GM18520 (cell line): ENCODE measurements at regions not wholly inside any gene's neighbourhood (a gene's known extent, or its start where the extent isn't known, plus 50 kb on each side); places are given as distances from the start of the nearest gene placed in this dataset.

ENCODE experiments used
- ATAC-seq: cut with Tn5 transposase; IDR thresholded peaks from one replicate; pipeline ENCODE4 v1.9.1; 2021; ENCODE audit not compliant: unreplicated experiment

- ATAC-seq = no peak
Observed at GRCh38 chr2:161090411-161090810, 69.8 kb upstream of the TANK start.

GRCh38 chr2:161095314-161095713, 64.9 kb upstream of the TANK start:
- no peak for ATAC-seq

DNA sequence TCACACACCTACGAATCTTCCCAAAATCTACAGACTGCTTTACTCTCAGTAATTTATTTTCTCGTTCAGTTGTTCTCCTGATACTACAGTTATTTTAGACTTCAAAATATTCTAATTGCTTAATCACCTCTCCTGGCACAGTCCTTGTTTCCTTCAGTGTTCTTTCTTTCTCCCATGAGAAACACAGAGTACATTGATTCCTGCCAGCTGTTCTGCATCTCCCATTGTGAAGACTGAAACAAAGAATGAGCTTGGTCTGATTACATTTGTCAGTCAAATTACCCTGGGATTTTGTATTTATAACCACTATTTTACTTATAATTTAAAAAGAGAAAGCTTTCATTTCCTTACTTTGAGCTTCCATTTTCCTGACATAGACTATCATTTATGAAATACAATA, 63.9 kb upstream of the TANK start:
- no peak for ATAC-seq

GRCh38 chr2:161097157-161097556, 63.1 kb upstream of the TANK start:
- no peak for ATAC-seq

DNA sequence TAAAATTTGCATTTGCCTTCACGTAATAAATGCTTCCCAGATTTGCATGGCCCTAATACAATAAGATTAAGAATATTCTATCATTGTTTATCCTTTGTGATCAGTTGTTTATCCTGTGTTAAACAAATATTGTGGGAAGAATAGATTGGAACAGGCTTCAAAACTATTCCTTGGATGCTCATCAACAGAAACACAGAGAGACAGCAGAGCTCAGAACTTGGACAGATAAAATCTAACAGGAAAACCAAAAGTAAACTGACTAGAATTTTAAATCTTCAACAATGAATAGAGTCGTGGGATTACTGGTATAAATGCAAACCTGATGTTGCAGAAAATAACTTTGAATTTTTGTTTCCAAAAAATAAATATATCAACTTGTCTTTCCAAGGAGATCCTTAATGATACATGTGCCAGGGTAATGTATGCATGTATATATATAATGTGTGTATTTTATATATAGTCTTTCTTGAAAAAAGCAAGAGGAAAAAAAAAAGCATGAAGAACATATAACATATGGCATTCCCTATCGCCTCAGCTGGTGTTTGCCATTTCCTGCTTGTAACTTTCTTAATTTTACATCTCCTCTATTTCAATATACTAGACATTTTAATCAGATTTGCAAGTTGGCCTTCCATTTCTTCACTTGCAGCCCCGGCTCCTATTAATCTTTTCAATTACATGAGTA, 59.9 kb upstream of the TANK start:
- no peak for ATAC-seq

DNA sequence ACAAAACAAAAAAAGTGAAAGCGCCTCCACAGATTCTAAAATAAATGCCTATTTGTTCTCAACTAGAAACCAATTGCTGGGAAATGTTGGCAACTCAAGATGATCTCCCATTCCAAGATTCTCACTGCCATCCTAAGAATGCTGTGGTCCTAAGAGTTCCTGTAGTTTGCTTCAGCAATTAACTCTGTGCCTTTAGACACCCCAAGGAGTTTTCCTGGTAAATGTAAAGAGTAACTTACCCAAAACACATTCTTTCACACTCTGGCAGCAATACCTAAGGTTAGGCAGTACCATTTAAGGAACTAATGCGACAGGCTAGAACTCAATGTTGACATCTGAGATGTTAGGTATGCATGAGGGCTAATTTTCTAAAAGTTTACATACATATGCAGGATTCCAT, 58.8 kb upstream of the TANK start:
- no peak for ATAC-seq

DNA sequence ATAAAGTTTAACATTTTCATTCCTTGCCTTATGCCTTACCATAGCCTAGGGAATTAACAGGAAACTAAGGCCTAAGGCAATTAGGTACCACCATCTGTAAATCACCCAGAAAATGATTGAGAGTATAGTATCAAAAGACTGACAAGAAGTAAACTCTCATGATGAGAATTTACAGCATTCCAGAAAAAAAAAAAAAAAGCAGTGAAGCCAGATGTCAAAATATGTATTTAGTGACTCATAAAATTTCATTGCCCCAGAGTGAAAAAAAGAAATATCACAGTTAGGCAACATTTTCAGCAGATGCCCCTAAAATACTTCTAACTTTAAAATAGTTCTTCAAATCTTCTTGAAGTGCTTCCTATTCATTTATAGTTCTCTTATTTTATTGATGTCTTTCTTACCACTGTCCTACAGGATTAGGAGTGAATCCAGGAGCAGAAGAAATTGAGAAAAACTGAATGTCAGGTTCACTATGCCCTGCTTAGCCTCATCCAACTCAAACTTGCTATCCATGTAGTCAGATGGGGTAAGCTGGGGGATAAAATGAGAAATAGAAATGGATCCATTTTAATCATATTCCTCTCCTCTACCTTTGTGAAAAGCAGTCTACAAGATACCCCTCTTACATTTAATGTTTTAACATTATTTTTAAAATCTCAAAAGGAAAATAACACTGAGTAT, 57.3 kb upstream of the TANK start:
- ATAC-seq = no peak

- no peak for ATAC-seq
Observed at GRCh38 chr2:161103451-161103831, 56.8 kb upstream of the TANK start.

DNA sequence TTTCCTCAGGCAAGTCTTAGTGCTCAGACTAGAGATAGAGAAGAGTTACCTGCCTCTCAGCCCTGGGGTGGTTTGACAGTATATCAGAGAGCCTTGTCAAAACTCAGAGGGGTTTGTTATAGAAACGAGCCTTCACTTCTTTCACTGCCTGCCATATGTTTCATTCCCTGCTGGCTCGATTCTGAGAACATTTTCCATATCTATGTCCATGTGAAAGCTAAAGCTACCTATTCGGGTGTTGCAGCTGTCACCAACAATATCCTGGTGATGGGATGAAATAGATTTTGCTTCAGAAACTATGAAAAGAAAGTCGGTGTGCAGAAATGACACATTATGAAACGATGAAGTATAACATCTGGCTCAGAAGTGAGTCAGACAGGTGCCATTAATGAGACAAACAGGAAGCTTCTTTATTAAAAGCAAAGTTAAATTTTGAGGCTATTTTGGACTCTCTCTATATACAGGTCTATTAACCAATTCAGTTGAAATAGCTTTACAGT, 56.1 kb upstream of the TANK start:
- ATAC-seq = peak; percentile 88

- no peak for ATAC-seq
Observed at GRCh38 chr2:161107265-161107664, 53.0 kb upstream of the TANK start.
